ENCODE measurements at regions not wholly inside any gene's neighbourhood (a gene's known extent, or its start where the extent isn't known, plus 50 kb on each side); places are given as distances from the start of the nearest gene placed in this dataset.
"Not testable (repeated sequence)": the region's sequence is repeated elsewhere in the genome, so short reads cannot be mapped to it uniquely, and the experiment has no call there.

DNA sequence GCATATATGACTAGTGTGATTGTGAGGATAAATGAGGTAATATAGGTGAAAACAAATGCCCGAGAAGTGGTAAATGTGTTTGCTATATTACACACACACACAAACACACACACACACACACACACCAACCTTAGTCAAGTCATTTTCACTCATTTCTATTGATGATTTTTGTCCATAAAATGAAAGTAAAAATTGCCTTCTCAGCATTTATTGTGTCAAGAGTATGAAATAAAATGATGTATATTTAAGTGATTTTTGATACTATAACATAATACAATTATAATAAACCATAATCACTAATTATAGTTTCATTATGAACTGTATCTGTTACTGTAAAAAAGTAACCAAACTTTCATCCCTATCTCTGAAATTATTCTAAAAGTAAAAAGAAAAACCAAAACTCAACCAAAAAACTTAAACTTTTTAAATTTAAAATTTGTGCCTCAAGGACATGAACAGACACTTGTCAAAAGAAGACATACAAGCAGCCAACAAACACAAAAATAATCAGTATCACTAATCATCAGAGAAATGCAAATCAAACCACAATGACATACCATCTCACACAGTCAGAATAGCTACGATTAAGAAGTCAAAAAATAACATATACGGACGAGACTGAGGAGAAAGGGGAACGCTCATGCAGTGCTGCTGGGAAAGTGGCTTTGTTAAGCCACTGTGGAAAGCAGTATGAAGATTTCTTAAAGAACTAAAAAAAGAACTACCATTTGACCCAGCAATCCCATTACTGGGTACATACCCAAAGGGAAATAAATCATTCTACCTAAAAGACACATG is 601.0 kb downstream of the TMA16 start:
- DNase-seq (ENCODE audit: low read depth, low spot score): no peak

DNA sequence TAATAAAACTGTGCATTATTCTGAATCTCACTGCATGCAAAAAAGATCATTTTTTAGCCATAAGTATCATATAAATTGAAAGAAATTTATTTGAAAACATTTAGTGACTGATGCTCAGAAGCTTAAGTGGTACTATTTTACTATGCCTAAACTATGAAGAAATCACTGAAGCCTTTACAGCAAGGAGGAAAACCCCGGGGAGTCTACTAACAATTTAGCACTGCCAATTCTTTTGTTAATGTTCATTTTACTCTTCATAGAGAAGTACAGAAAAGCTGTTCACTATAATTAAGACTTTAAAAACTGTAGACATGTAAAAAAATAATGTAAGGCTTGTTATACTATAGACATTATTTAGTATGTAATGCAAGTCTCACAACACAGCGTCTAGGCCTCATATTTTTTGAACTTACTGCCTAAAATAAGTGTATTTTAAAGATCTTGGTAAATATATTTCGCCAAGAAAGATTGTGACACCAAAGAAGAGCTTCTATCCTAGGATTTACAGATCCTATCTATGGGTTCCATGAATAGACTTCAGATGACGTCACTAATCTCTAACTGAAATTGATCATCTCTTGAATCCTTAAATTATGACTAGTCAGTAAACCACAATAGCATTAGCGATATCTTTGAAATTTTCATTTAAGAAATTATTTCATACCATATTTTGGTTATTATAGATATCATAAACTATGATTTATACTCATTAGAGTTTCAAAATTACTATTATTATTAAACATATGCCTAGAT is 602.5 kb downstream of the TMA16 start:
- no peak for DNase-seq (ENCODE audit: low read depth, low spot score)

GRCh38 chr4:164100741-164101365 is 606.4 kb downstream of the TMA16 start:
- DNase-seq (ENCODE audit: low read depth, low spot score): not testable (repeated sequence)

- no peak for DNase-seq (ENCODE audit: low read depth, low spot score)
Observed at GRCh38 chr4:164108971-164109370, 614.5 kb downstream of the TMA16 start.

DNA sequence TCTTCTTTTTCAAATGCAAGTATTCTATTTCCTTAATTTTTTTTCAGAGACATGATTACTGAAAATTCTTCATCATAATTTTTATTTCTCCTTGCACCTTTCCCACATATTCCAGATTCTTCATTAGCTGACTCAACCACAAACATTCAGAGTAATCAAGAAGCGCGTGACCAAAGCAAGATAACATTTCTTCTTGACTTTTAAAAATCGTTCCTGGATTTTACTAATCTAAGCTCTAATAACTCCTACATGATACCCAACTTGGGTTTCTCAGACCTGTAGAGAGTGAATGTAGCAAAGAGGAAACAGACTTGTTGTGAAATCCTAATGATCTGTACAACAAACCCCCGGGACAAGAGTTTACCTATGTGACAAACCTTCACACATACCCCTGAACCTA is 615.0 kb downstream of the TMA16 start:
- DNase-seq (ENCODE audit: low read depth, low spot score): no peak

GRCh38 chr4:164115236-164115635 is 620.7 kb downstream of the TMA16 start:
- no peak for DNase-seq (ENCODE audit: low read depth, low spot score)

DNA sequence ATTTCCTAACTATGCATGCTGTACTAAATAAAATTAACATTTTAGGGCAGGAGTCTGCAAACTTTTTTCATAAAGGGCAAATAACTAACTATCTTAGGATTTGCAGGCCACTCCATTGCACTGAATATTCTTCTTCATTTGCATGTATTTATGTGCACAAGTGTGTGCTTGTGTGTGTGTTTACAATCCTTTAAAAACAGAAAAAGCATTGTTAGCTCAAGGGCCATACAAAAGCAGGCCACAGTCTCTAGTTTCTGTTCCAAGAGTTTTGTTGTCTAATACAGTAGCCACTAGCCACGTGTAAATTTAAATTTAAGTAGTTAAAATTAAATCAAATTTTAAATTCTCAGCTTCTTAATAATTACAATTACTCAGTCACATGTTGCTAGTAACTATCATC is 621.8 kb downstream of the TMA16 start:
- no peak for DNase-seq (ENCODE audit: low read depth, low spot score)

- no peak for DNase-seq (ENCODE audit: low read depth, low spot score)
Observed at GRCh38 chr4:164134388-164134787, 619.5 kb upstream of the SMIM31 start.

- no peak for DNase-seq (ENCODE audit: low read depth, low spot score)
Observed at GRCh38 chr4:164136180-164136616, 617.7 kb upstream of the SMIM31 start.

GRCh38 chr4:164138521-164138920 is 615.4 kb upstream of the SMIM31 start:
- DNase-seq (ENCODE audit: low read depth, low spot score): no peak

DNA sequence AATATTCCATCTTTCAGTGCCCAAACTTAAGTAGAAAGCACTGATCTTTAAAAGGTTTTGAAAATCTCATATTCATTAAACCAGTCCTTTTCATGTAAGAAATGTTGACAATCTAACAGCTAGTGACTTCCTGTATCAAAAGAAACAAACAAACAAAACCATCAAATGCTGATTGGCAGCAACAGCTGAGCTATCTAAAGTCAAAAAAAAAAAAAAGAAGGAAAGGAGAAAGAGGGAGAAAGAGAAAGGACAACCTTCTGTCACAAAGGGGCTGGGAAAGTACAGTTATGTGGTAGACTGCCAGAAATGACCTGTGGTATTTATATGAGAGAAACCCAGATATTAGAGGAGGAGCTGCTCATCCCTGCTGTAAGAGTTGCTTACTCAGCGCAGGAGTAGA is 614.6 kb upstream of the SMIM31 start:
- DNase-seq (ENCODE audit: low read depth, low spot score): no peak

GRCh38 chr4:164141755-164142375 is 612.1 kb upstream of the SMIM31 start:
- not testable (repeated sequence) for DNase-seq (ENCODE audit: low read depth, low spot score)

- DNase-seq (ENCODE audit: low read depth, low spot score): no peak
Observed at GRCh38 chr4:164154416-164154815, 599.5 kb upstream of the SMIM31 start.

DNA sequence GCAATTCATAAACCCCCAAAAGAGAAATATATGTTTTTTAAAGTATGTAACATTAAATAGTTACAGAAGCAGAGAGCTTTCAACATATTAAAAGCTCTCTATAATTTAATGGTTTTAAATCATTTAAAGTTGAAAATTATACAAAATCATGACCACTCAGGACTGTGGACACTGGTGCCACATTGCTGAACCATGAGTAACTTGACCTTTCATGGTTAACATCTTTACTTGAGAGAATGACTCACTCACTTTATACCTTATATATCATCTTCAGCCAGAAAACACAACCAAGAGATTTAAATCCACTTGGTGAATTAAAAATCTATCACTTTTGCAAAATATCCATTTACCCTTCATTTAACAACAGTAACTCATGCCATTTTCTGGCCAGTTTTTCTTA is 584.3 kb upstream of the SMIM31 start:
- no peak for DNase-seq (ENCODE audit: low read depth, low spot score)

GRCh38 chr4:164177153-164177552 is 576.8 kb upstream of the SMIM31 start:
- DNase-seq (ENCODE audit: low read depth, low spot score): no peak

GRCh38 chr4:164177753-164178152 is 576.2 kb upstream of the SMIM31 start:
- DNase-seq (ENCODE audit: low read depth, low spot score): no peak

GRCh38 chr4:164188236-164188635 is 565.7 kb upstream of the SMIM31 start:
- DNase-seq (ENCODE audit: low read depth, low spot score): no peak

DNA sequence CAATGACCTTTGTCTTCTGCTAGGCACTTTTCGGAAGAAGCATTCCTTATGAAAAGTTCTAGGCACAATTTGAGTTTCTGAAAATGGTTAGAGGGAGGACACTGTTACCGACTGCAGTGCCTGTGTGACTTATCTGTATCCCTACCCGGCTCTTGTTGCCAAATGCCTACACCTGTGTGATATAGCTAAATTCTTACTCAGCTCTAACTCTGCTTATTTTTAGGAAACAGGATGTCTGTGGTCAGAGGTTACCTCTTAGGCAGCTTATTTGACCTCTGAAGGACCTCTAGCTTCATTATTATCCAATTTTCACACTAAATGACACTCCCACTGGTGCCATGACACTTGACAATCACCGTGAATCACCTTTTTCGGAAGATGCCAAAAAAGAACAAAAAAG is 561.1 kb upstream of the SMIM31 start:
- DNase-seq (ENCODE audit: low read depth, low spot score): no peak

GRCh38 chr4:164193676-164194075 is 560.3 kb upstream of the SMIM31 start:
- DNase-seq (ENCODE audit: low read depth, low spot score): no peak

- DNase-seq (ENCODE audit: low read depth, low spot score): no peak
Observed at GRCh38 chr4:164197556-164197955, 556.4 kb upstream of the SMIM31 start.

DNA sequence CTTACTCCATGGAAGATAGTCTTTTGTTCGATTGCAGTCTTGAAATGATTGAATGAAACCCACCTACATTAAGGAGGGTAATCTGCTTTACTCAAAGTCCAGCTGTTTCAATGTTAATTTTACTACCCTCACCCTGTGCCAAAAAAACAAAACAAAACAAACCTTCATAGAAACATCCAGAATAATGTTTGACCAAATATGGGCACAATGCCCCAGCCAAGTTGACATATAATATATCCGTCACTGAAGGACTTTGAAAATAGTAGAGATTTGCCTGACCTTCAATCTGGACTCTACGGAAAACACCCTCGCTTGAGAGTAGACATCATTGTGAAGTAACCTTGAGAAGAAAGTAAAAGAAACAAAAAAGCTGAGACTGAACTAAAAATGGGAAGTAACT is 550.5 kb upstream of the SMIM31 start:
- no peak for DNase-seq (ENCODE audit: low read depth, low spot score)

- no peak for DNase-seq (ENCODE audit: low read depth, low spot score)
Observed at GRCh38 chr4:164204434-164204833, 549.5 kb upstream of the SMIM31 start.
